IMR-90 (cell line): ENCODE measurements at regions not wholly inside any gene's neighbourhood (a gene's known extent, or its start where the extent isn't known, plus 50 kb on each side); places are given as distances from the start of the nearest gene placed in this dataset.

Experiments
- ATAC-seq: fragments of 200-7000 bp; cut with Tn5 transposase; 2 replicates; pipeline ENCODE4 v1.9.1; 2020; ENCODE audit warnings: low read depth, mild to moderate bottlenecking, moderate library complexity
- BruUV-seq: library from RNA; stranded (reverse); fragments of 400-500 nt; replicated peaks from 2 replicates; lab custom pipeline; 2021; lab: Mats Ljungman, UMichigan
- CTCF ChIA-PET: fragments of 300-600 bp; formaldehyde crosslinking; extraction: SDS; loops from one replicate; lab custom pipeline; 2021; ENCODE audit warnings: antibody characterized with exemption; lab: Yijun Ruan, JAX
- POLR2A ChIA-PET: fragments of 300-600 bp; sonication (Branson Sonifier 250); formaldehyde crosslinking; loops from one replicate; lab custom pipeline; 2022; ENCODE audit warnings: antibody characterized with exemption; ENCODE audit not compliant: unreplicated experiment; lab: Charles Lee
- DNase-seq: peaks from one replicate; pipeline ENCODE4 v3.0.0; 2013
- H2AFZ ChIP-seq: replicated peaks from 2 replicates; pipeline ENCODE3; 2013; ENCODE audit warnings: low read length, mild to moderate bottlenecking; ENCODE audit not compliant: poor library complexity
- H2AK5ac ChIP-seq: 2 replicates; pipeline ENCODE4 v1.6.1; 2013; ENCODE audit warnings: low read depth, low read length, inconsistent platforms
- H2AK9ac ChIP-seq: replicated peaks from 2 replicates; pipeline ENCODE3; 2013; ENCODE audit warnings: mild to moderate bottlenecking, low read depth, low read length, moderate library complexity; ENCODE audit not compliant: poor library complexity
- H2BK120ac ChIP-seq: 2 replicates; pipeline ENCODE4 v1.6.1; 2013; ENCODE audit warnings: low read depth, low read length, inconsistent platforms
- H2BK15ac ChIP-seq: 3 replicates; pipeline ENCODE4 v1.6.1; 2013; ENCODE audit warnings: low read depth, low read length, inconsistent platforms
- H2BK20ac ChIP-seq: 2 replicates; pipeline ENCODE4 v1.6.1; 2013; ENCODE audit warnings: low read depth, mild to moderate bottlenecking, inconsistent platforms, low read length, moderate library complexity
- H2BK5ac ChIP-seq: 2 replicates; pipeline ENCODE4 v1.6.1; 2013; ENCODE audit warnings: mild to moderate bottlenecking, low read depth, low read length, inconsistent platforms; ENCODE audit not compliant: poor library complexity, severe bottlenecking
- H3K14ac ChIP-seq: replicated peaks from 2 replicates; pipeline ENCODE4 v1.6.1; 2013; ENCODE audit warnings: low read depth, low read length, inconsistent platforms
- H3K18ac ChIP-seq: 2 replicates; pipeline ENCODE4 v1.6.1; 2013; ENCODE audit warnings: low read depth, low read length, control low read depth
- H3K23ac ChIP-seq: 2 replicates; pipeline ENCODE4 v1.6.1; 2013; ENCODE audit warnings: low read depth, low read length, inconsistent platforms
- H3K27ac ChIP-seq: 2 replicates; pipeline ENCODE4 v1.5.1; 2013; ENCODE audit warnings: mild to moderate bottlenecking, control low read depth, low read length; ENCODE audit not compliant: insufficient read depth
- H3K27me3 ChIP-seq: 2 replicates; pipeline ENCODE4 v1.6.1; 2013; ENCODE audit warnings: low read length; ENCODE audit not compliant: control insufficient read depth, insufficient read depth
- H3K36me3 ChIP-seq: 2 replicates; pipeline ENCODE4 v1.6.1; 2013; ENCODE audit warnings: low read length, mixed read lengths; ENCODE audit not compliant: control insufficient read depth, insufficient read depth
- H3K4ac ChIP-seq: 2 replicates; pipeline ENCODE4 v1.6.1; 2013; ENCODE audit warnings: low read depth, low read length, inconsistent platforms
- H3K4me1 ChIP-seq: 2 replicates; pipeline ENCODE4 v1.6.1; 2013; ENCODE audit warnings: low read length, mixed read lengths; ENCODE audit not compliant: control insufficient read depth, insufficient read depth
- H3K4me2 ChIP-seq: 2 replicates; pipeline ENCODE4 v1.6.1; 2013; ENCODE audit warnings: low read depth, mild to moderate bottlenecking, control low read depth, low read length, moderate library complexity
- H3K4me3 ChIP-seq: 2 replicates; pipeline ENCODE4 v1.5.1; 2013; ENCODE audit warnings: low read depth, mild to moderate bottlenecking, control low read depth, low read length, moderate library complexity; ENCODE audit not compliant: insufficient read depth
- H3K56ac ChIP-seq: 2 replicates; pipeline ENCODE4 v1.6.1; 2013; ENCODE audit warnings: low read length, inconsistent platforms; ENCODE audit not compliant: insufficient read depth; ENCODE audit errors: extremely low read depth
- H3K79me1 ChIP-seq, 2 experiments: 2 replicates each; pipeline ENCODE4 v1.6.1; 2013; ENCODE audit warnings: low read length in 2 of 2, inconsistent platforms in 1 of 2, low read depth in 1 of 2
- H3K9ac ChIP-seq: 2 replicates; pipeline ENCODE4 v1.6.1; 2013; ENCODE audit warnings: low read depth, low read length, control low read depth
- H3K9me1 ChIP-seq: 2 replicates; pipeline ENCODE4 v1.6.1; 2013; ENCODE audit warnings: low read length, inconsistent platforms; ENCODE audit not compliant: insufficient read depth
- H3K9me3 ChIP-seq: 2 replicates; pipeline ENCODE4 v1.6.1; 2013; ENCODE audit warnings: low read length; ENCODE audit not compliant: control insufficient read depth, insufficient read depth
- H4K20me1 ChIP-seq: 2 replicates; pipeline ENCODE4 v1.6.1; 2013; ENCODE audit warnings: low read length, inconsistent platforms; ENCODE audit not compliant: insufficient read depth
- H4K5ac ChIP-seq: 2 replicates; pipeline ENCODE4 v1.6.1; 2013; ENCODE audit warnings: mild to moderate bottlenecking, low read depth, low read length, control low read depth
- H4K8ac ChIP-seq, 2 experiments: 2 replicates each; pipeline ENCODE4 v1.6.1; 2013; ENCODE audit warnings: low read depth in 2 of 2, low read length in 2 of 2, control low read depth in 1 of 2, inconsistent platforms in 1 of 2
- H4K91ac ChIP-seq: 2 replicates; pipeline ENCODE4 v1.6.1; 2013; ENCODE audit warnings: low read depth, low read length, inconsistent platforms; ENCODE audit not compliant: insufficient read depth
- CHD1 ChIP-seq: IDR thresholded peaks from 2 replicates; pipeline ENCODE4 v1.6.1; 2012; ENCODE audit warnings: low read depth, low read length, improper control_type of control experiment
- MAFK ChIP-seq: IDR thresholded peaks from 2 replicates; pipeline ENCODE4 v1.6.1; 2012; ENCODE audit warnings: low read depth, low read length, improper control_type of control experiment
- POLR2A ChIP-seq: IDR thresholded peaks from 2 replicates; pipeline ENCODE4 v1.6.1; 2012; ENCODE audit warnings: mild to moderate bottlenecking, low read depth, low read length
- USF2 ChIP-seq: fragments of 150-350 bp; IDR thresholded peaks from 2 replicates; pipeline ENCODE4 v1.6.1; 2017; ENCODE audit warnings: mild to moderate bottlenecking, antibody characterized with exemption, low read length, low read depth
- WGBS, 2 experiments: methylation state at CpG; one replicate each; pipeline versions ENCODE4 v1.1.5 to v1.1.7; 2013; ENCODE audit warnings: missing lambda C conversion rate in 2 of 2; ENCODE audit not compliant: insufficient read length in 1 of 2; ENCODE audit errors: extremely low coverage in 2 of 2; 5-methylcytosine and 5-hydroxymethylcytosine counted together
- dilution Hi-C: fragments of 300-500 bp; cut with HindIII; formaldehyde crosslinking; loops from one replicate; pipeline ENCODE4 v1.14.3; 2018; ENCODE audit warnings: low sequenced_read_pairs; ENCODE audit not compliant: unreplicated experiment
- in situ Hi-C: fragments of 300-500 bp; cut with MboI; formaldehyde crosslinking; loops from 3 replicates; pipeline ENCODE4 v1.14.3; 2019; ENCODE audit warnings: low sequenced_read_pairs, inconsistent platforms, mixed read lengths
- intact Hi-C: fragments of 100-400 bp; cut with micrococcal nuclease; formaldehyde crosslinking; loops from 2 replicates; pipeline ENCODE4 v1.10.0; 2022

GRCh38 chr4:176508780-176509331 is 189.1 kb downstream of the SPCS3 start:
- no peak for ATAC-seq
- no peak overlapping the region for H2AK9ac ChIP-seq
- H3K23ac ChIP-seq = no peak overlapping the region
- no peak overlapping the region for H2AFZ ChIP-seq
- ChIA-PET POLR2A (no interaction called here), CTCF (no interaction called here)
- no peak overlapping the region for H4K5ac ChIP-seq
- no peaks in the 10 kb centered on the region for H3K9me3 ChIP-seq
- in situ Hi-C loops = no loop called here
- no peak overlapping the region for H3K9ac ChIP-seq
- no peak overlapping the region for H3K27ac ChIP-seq
- WGBS, 2 experiments = no CpG with 5 or more reads among the region's 4 CpGs
- no peak overlapping the region for H4K91ac ChIP-seq
- dilution Hi-C loops = no loop called here
- no peak overlapping the region for H2BK120ac ChIP-seq
- H3K4me3 ChIP-seq = no peak overlapping the region
- H2BK20ac ChIP-seq = no peak overlapping the region
- H3K9me1 ChIP-seq = no peaks in the 10 kb centered on the region
- no TSS peak for BruUV-seq
- H3K4ac ChIP-seq = no peak overlapping the region
- H3K18ac ChIP-seq = no peak overlapping the region
- H2AK5ac ChIP-seq = no peak overlapping the region
- no peak overlapping the region for H3K4me2 ChIP-seq
- no peak overlapping the region for H3K14ac ChIP-seq
- no peak overlapping the region for H3K56ac ChIP-seq
- H4K8ac ChIP-seq = no peak overlapping the region
- TF ChIP-seq POLR2A = no peak
- TF ChIP-seq MAFK = no peak
- TF ChIP-seq CHD1 = no peak
- no peak for TF ChIP-seq USF2
- H2BK5ac ChIP-seq = no peak overlapping the region
- no peaks in the 10 kb centered on the region for H3K79me1 ChIP-seq
- DNase-seq = no peak
- H4K20me1 ChIP-seq = no peaks in the 10 kb centered on the region
- H3K36me3 ChIP-seq = no peaks in the 10 kb centered on the region
- intact Hi-C loops = no loop called here
- H3K27me3 ChIP-seq = no peaks in the 10 kb centered on the region
- H2BK15ac ChIP-seq = no peak overlapping the region
- H3K4me1 ChIP-seq = no peaks in the 10 kb centered on the region
